Pons (tissue), 1 donor: ENCODE measurements at regions not wholly inside any gene's neighbourhood (a gene's known extent, or its start where the extent isn't known, plus 50 kb on each side); places are given as distances from the start of the nearest gene placed in this dataset.

Experiments used
- DNase-seq: peaks from one replicate; pipeline ENCODE4 v3.0.0-alpha.2; 2016; ENCODE audit warnings: low spot score

DNA sequence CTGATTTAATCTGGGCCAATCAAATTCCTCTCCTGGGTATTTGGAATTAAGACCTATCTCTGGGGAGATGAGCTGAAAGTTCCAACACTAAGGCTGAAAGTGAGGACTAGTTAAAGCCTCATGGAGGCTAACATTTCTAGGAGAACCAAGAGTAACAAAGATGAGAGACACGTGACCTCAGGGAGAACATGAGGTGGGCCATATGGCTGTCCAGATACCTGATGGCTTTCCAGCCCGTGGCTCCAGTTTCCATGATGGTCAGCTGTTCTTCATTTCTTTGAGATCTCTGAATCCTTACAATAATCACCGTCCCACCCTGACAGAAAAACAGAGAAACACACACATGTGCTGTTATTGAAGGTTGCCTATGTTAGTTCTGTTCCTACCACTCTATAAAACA is 66.1 kb downstream of the LEPR start:
- no peak for DNase-seq

DNA sequence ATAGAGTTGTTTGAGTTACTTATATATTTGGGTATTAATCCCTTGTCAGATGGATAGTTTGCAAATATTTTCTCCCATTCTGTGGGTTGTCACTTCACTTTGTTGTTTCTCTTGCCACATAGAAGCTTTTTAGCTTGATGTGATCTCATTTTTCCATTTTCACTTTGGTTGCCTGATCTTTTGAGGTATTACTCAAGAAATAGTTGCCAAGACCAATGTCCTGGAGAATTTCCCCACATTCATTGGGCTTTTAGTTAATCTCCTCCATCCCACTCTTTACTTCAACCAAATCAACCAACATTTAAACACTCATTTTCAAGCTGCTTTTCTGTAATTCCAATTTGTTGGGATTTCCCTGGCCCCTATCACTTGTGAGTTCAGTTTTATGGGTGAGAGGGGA is 69.0 kb downstream of the LEPR start:
- no peak for DNase-seq

DNA sequence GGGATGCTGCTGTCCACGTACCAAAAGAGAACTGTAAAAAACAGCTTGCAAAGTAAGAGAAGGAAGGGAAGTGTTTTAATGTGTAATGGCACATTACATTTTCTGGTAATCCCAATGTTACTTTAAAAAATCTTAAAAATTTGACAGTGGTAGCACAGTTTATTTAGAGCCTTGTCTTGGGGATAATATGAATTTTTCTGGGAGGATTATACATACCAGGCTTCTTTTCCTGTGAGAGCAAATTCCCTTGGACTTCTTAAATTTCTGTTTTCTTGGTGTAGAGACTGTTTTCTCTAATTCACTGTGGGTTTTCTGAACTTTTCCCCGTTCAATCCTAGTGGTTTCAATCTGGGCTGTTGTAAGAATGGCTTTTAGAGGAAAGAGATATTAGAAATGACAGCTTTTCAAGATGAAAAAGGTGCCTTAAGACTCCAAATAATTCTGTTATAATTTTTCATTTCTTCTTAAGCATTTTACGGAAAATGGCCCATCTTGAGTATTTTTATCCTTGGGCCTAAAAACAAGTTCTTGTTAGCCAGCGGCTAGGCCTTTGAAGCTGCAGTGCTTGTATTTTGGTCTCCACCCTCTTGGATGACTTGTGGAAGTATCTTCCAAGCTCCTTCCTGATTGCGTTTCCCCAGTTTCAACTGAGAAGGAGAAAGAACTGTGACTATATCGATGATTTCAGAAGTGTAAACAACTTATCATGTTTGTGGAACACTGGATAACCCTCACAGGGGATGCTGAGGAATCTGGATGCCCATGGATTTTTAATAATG is 70.0 kb downstream of the LEPR start:
- DNase-seq: no peak

DNA sequence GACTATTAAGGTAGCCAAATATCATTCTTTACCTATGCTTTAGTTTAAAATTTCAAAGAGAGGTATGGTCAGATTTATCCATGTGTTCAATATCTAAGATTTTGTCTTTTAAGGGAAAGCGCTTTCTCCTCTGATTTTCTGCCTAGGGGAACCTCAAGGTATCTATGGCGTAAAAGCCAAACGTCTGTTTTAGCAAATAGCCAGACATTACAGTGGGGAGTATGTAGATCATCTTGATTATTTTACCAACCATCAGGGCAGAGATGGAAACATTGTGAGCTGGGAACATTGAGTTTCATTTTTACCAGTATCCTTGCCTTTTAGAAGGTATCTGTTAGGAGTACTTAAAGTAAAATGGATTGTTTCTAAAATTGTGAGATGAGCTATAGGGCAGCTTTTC is 71.0 kb downstream of the LEPR start:
- DNase-seq: no peak

DNA sequence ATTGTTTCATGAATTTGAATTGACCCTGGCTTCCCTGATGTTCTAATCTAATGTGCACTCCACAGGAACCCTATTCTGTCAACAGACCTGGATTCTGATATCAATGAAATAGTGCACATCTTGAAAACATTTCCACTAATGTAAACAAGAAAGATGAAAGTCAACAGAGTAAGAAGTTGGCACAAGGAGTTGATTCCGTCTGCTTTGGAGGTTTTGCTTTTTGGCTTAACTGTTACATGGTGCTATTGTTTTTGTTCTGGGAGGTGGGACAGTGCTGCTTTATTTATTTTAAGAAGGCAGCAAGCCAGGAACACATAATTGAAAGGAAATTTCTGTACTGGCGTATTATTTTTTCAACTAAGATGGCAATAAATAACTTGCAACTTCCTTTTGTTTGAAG is 73.3 kb downstream of the LEPR start:
- peak; percentile 10 for DNase-seq

DNA sequence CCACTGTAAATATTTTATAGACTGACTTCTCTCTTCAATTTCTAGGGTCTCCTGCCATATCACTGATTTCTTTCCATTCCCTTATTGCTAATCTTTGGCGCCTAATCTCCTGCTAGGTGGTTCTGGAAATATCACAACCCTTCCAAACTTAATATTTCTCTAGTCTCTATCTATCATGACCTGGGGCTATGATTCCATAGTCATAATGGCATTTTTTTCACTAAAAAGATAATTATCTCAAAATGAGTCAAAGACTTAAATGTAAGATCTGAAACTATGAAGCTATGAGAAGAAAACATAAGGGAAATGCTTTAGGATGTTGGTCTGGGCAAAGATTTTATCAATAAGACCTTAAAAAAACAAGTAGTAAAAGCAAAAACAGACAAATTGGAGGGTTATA is 74.2 kb downstream of the LEPR start:
- DNase-seq: no peak

DNA sequence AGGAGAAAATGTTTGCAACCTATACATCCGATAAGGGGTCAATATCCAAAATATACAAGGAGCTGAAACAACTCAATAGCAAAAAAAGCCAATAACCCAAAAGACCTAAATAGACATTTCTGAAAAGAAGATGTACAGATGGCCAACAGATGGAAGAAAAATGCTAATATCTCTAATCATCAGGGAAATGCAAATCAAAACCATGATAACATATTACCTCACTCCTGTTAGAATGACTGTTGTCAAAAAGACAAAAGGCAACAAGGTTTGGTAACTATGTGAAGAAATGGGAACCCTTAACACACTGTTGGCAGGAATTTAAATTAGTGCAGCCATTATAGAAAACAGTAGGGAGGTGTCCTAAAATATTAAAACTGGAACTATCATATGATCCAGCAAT is 74.7 kb downstream of the LEPR start:
- no peak for DNase-seq

DNA sequence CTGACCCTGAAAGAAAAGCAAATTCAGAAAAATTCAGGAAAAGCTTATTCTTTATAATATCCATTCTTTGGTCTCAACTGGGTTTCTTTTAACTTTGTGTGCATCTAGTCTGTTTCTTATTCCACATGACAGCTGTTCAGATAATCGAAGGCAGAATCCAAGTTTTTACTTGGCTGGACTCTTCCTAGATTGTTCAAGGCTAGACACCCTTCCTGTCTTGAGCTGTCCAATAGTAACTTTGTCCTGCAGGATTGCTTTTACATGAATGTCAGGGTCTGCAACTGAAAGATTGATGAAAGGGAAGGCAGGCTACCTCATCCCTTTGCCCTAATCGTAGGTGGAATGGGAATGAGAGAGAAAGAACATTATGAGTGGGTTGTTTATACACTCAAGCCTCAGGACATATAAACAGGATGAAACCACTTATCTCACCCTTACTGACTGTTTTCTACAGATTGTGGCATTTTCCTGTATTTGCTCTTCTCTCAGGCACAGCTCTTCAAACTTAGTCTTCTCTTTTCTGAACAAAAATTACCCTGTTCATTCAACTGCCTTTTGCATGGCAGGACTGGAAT is 76.9 kb downstream of the LEPR start:
- no peak for DNase-seq

DNA sequence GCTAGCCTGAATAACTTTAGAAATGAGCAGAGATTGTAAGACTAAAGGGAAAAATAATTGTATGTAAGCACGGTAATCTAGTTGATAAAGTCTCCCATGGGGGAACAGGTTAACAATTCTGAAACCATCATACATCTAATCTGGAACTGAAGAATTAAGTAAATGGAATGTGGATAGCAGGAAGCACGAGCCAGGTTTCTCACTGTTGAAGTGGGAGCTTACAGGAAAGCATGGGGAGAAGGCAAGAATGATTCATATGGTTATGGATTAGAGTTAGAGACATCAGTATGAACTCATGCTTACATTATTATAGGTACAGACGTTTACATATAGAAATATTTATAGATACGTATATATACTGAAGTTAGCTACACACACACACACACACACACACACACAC is 83.0 kb downstream of the LEPR start:
- DNase-seq: no peak

DNA sequence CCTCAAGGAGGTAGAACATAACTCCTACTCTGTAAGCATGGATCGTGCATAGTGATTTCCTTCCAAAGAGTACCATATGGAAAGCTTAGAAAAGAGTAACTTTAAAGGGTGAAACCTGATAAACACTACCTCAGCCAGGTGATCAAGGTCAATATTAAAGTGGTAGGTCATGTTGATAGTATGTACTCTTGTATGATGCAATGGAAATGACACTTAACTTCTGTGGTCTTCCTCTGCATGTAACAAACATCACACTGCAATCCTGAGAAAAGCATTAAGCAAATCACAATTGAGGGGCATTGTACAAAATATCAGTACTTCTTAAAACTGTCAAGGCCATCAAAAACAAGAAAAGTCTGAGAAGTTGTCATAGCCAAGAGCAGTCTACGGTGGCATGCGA is 83.8 kb downstream of the LEPR start:
- DNase-seq: no peak

DNA sequence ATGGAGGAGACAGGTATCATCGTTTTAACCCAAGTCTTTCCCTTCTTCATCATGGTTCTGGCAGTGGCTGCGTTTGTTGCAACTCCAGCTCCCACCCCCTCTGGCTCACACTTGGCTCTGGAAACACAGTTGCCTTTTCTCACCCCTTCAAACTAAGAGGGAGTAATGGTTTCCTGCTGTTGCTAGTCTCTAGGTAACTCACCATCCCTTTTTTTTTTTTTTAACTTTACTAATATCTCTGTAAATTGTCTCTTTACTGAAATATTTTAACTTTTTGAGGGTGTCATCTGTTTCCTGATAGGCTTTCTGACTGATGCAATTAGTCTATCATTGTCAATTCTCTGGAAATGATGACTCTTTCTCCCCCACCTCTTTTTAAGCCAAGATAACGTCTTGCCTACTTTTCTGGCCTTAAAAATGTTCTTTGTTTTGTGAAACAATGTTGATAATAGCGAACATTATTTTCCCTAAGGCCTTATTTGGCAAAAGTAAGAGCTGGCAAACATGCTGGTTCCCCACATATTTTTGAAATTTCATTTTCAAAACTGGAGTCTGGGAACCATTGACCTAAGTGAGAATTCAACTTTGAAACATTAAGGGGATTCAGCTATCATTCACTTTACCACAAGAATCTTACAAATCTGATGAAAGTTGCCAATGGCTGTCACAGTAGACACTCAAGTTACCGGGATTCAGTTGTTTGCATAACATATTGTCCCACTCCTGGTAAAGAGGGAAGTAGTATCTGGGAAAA is 85.3 kb downstream of the LEPR start:
- DNase-seq: no peak

DNA sequence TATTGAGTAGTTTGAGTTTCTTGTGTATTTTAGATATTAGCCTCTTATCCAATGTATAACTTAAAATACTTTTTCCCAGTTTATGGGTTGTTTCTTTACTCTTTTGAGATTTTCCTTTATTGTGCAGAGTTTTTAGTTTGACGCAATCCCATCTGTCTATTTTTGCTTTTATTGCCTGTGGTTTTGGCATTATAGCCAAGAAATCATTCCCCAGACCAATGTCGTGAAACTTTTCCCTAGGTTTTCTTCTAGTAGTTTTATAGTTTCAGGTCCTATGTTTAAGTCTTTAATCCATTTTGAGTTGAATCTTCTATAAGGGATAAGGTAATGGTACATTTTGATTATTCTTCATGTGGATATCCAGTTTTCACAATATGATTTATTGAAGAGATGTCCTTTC is 87.6 kb downstream of the LEPR start:
- no peak for DNase-seq

DNA sequence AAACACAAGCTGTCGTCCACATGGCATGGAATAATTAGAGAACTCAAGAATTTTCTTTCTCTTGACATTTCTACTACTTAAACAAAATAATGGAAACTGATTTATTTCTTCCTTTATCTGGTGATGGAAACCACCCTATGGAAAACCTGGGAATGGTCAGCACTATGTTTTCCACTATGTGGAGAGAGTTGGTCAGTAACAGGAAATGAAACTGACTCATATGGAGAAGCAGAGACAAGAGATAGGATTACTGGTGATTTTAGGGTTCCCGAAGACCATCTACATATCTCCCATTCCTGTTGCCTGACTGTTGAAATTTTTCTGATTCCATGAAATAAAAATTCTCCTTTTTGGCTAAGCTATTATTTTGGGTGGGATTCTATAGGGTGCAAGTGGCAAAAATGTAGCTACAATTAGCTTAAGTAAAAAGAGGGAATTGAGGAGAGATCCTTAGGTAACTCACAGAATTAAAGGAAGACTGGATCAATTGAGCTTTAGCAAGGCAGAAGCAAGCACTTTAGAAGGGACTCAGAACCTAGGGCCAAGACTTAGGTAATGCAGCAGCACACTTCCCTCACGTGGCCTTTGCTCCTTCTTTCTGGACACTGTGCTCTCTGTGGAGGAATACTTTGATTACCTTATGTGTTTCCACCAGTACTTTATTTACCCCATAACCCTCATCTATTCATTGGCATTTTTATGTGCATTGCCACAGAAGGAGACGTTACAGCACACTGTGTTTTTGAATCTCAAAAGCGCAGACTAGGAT is 89.6 kb downstream of the LEPR start:
- DNase-seq: no peak

DNA sequence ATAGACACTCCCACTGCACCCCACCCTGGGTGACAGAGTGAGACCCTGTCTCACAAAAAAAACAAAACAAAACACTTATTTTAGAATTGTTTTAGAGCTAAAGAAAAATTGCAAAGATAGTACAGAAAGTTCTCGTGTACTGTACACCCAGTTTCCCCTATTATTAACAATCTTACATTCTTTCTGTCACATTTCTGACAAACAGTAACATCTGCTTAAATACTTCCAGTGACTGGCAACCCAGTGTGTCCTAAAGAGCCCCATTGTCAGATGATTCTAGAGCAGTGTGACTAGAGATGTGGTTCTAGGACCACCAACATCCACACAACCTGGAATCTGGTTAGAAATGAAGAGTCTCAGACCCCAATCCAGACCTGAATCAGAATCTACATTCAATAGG is 90.5 kb downstream of the LEPR start:
- DNase-seq: no peak

DNA sequence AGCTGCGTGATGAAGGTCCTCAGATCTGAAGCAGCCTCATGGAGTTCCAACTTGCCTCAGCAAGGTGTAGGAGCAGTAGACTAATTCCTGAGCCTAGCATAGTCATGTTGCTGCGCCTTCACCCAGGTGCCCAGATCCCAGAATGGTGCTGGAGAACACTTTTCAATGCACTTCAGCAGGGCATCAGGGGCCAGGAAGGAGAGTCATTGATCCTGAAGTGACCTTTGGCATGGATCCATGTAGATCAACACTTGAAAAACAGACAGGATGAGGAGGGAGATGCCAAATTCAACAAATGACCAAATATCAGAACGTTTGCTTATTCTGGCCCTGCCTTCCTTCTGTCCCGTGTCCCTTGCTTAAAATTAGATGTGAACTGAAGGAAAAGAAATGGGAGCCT is 91.9 kb downstream of the LEPR start:
- DNase-seq: no peak

DNA sequence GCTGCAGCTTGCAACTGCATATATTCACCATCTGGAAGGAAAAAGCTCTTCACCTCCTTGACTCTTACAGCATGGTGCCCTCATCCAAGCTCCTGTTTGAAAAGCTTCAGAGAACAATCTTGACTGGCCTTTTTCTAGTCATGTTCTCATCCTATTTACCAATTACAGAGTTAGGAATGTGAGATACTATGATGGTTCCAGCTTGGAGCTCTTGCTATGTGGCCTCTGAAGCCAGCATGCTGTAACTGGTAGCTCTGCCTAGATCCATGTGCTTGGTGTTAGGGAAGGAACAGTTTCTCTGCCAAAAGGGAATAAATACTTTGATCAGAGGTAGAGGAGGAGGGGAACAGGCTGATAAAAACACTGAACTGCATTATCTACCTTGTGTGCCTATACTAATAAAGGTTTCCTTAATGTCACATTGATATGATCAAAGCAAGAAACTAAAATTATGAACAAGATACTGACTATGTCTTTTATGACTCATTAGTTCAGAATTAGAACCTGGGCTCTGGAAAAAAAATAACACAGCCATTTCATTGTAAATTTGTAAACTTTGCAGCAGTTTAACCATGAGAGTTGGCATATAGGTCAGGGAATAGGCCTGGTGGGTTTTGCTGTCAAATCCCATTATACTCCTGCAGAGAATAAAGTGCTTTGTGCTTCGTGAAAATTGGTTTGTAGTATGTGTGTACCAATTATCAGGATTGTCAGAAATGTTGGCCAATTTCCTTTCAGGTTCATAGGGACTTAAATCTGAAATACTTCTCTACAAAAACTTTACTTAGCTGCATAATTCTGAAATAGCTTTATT is 92.7 kb downstream of the LEPR start:
- no peak for DNase-seq

DNA sequence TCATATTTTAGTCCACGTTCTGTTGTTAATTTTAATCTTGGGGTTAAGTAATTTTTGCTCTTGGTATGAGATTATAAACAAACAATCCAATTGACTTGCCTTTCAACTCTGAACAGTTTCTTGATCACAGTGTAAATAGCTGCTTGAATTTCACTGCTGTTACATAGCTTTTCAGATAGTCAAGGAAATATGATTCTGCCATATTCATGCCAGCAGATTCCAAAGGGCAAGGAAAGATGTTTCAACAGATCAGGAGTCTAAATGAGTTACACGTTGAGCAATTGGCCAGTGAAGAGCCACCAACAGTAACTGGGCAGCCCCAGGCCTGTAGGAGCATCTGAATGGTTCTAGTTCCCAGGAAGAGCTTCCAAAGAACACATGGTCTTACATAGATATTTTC is 93.6 kb downstream of the LEPR start:
- no peak for DNase-seq

DNA sequence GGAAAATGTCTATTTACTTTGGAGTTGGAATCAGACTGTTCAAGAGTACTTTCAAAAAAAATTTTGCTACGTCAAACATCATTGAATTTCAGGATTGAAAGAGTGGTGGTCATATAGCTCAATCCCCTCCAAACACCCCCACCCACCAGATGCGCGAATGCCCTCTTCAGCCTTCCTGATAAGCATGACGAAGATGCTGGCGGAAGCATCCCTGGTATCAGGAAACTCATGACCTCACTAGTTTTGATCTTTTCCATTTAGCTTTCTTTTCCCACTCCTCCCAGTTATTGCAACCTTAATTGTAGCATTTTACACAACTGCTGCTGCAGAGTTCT is 104.4 kb downstream of the LEPR start:
- no peak for DNase-seq

DNA sequence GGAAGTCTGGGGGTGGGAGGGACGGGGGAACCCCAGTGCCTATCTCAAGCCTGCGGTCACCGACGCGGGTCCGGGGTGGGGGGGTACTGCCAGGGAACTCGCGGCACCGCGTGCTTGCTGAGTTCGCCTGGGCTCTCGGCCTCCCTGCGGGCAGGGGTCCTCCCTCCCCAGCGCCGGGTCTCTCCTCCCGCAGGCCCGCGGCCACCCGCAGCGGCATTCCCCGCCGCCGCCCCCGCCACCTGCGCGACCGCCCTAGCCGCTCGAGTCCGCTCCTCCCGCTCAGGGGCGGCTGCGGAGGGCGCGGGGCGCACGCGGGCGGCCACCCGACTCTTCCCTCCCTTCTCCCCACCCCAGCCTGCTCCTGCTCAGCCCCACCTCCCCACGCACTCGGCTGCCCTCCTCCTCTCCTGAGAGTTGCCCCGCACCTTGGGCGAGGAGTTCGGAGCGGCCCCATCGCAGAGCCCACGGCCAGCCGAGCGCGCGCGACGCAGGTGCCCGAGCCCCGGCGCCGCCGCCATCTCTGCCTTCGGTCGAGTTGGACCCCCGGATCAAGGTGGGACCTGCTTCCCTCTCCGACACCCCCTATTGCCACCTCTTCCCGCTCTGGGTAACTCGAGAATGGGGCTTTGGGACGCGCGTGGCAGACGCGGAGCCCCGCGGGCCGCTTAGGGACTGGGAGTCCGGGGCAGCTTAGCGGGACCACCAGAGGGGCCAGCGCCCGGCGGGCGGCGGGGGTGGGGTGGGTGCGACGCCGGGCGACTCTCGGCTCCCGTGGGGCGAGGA is 105.0 kb downstream of the LEPR start:
- no peak for DNase-seq

DNA sequence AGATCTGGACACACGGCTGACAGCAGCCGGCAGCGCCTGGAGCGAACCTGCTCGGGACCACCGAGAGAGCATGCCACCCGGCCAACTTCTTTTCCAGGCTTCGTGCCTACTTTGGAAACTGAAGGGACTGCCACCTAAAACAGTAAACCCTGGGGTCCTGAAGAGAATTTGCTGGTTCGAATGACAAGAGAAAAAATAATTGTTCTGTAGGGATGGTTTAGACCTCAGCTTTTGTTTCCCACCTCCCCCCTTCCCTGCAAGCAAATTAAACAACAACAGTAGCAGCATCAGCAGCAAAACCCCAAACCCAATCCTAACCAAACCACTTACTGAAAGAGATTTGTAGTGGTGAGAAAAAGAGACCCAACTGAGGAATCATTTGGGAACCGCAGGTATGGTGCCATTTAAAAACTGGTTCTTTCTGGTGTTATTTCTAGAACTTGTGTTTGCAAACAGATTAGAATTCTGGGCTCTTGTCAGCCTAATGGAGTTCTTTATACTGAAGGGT is 105.6 kb downstream of the LEPR start:
- no peak for DNase-seq

DNA sequence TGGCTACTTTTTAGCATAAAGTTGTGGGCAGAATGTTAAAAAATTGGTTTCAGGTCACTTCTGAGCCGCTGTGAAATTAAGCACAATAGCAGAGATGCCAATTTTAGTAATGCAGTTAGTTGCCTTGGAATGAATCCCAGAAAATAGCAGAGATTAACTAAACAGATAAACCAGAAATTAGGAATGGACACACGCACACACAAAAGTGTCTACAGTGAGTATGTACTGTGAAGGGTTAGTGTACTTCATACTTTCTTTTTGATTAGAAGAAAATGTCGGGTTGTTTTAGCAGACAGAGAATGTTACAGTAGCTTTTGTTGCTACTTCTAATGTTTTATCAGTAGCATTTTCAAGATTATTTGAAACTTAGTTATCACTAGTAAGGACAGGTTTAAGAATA is 106.7 kb downstream of the LEPR start:
- no peak for DNase-seq
